Panc1 (cell line): ENCODE measurements at regions not wholly inside any gene's neighbourhood (a gene's known extent, or its start where the extent isn't known, plus 50 kb on each side); places are given as distances from the start of the nearest gene placed in this dataset.

Experiments
- CTCF ChIP-seq: fragments of 450-650 bp; IDR thresholded peaks from 2 replicates; pipeline ENCODE4 v1.5.1; 2017; ENCODE audit warnings: mild to moderate bottlenecking
- POLR2AphosphoS5 ChIP-seq: IDR thresholded peaks from 2 replicates; pipeline ENCODE4 v1.6.1; 2012; ENCODE audit warnings: mild to moderate bottlenecking, low read depth, low read length, moderate library complexity
- REST ChIP-seq, 2 experiments: IDR thresholded peaks; 2 replicates each; pipeline ENCODE4 v1.6.1; 2011 to 2012; ENCODE audit warnings: low read depth in 2 of 2, control low read depth in 1 of 2, low read length in 1 of 2, mild to moderate bottlenecking in 1 of 2, moderate library complexity in 1 of 2; ENCODE audit not compliant: insufficient read depth in 1 of 2
- SIN3A ChIP-seq: IDR thresholded peaks from 2 replicates; pipeline ENCODE4 v1.6.1; 2012; ENCODE audit warnings: low read depth, mild to moderate bottlenecking, low read length, moderate library complexity, borderline replicate concordance; ENCODE audit not compliant: insufficient read depth
- TCF7L2 ChIP-seq: IDR thresholded peaks from 2 replicates; pipeline ENCODE4 v1.6.1; 2011; ENCODE audit warnings: mild to moderate bottlenecking, low read depth, low read length, inconsistent platforms

- TF ChIP-seq CTCF (no peak), REST (IDR thresholded peaks at IDR 0.05; ENCODE audit: insufficient read depth in 1 of 2, low read depth in 2 of 2, low read length in 1 of 2) (no peak), POLR2AphosphoS5 (no peak), SIN3A (no peak), TCF7L2 (no peak)
Measured at GRCh38 chr3:144663456-144664436, 692.1 kb downstream of the DIPK2A start.
